IPS-20b (cell line): ENCODE measurements at regions not wholly inside any gene's neighbourhood (a gene's known extent, or its start where the extent isn't known, plus 50 kb on each side); places are given as distances from the start of the nearest gene placed in this dataset.

ENCODE experiments used
- H3K27ac ChIP-seq: one replicate; pipeline ENCODE4 v1.5.1; 2013; ENCODE audit warnings: low read length
- H3K27me3 ChIP-seq: 2 replicates; pipeline ENCODE4 v1.6.1; 2013; ENCODE audit warnings: mild to moderate bottlenecking, low read length, inconsistent platforms; ENCODE audit not compliant: insufficient read depth
- H3K36me3 ChIP-seq: 2 replicates; pipeline ENCODE4 v1.6.1; 2013; ENCODE audit warnings: low read depth, mild to moderate bottlenecking, inconsistent platforms, low read length, moderate library complexity; ENCODE audit not compliant: insufficient read depth
- H3K4me1 ChIP-seq: 2 replicates; pipeline ENCODE4 v1.6.1; 2013; ENCODE audit warnings: mild to moderate bottlenecking, control low read depth, inconsistent platforms, low read length, moderate library complexity; ENCODE audit not compliant: insufficient read depth
- H3K4me3 ChIP-seq: 2 replicates; pipeline ENCODE4 v1.5.1; 2013; ENCODE audit warnings: mild to moderate bottlenecking, low read length, inconsistent platforms
- H3K9ac ChIP-seq: 2 replicates; pipeline ENCODE4 v1.6.1; 2013; ENCODE audit warnings: low read depth, mild to moderate bottlenecking, inconsistent platforms, low read length, moderate library complexity
- H3K9me3 ChIP-seq: 2 replicates; pipeline ENCODE4 v1.6.1; 2013; ENCODE audit warnings: mild to moderate bottlenecking, low read depth, low read length, inconsistent platforms; ENCODE audit not compliant: insufficient read depth

DNA sequence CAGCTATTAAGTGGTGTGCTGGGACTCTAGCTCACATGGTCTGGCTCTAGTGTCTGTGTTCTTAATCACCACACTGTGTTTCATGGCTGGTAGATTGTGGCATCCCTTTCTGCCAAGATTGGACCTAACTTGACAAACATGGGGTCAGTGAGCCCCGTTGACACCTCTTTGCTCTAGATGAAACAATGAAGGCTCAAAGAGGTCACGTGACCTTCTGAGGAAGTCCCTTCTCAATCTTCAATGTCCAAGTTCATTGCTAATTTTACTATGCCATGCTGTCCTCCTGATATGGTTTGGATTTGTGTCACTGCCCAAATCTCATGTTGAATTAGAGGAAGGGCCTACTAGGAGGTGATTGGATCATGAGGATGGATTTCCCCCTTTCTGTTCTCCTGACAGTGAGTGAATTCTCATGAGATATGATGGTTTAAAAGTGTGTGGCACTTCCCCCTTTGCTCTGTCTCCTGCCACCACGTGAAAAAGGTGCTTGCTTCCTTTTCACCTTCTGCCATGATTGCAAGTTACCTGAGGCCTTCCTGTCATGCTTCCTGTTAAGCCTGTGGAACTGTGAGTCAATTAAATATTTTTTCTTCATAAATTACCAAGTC is 177.8 kb upstream of the MYLIP start:
- Histone ChIP-seq H3K36me3 (no peaks in the 10 kb centered on the region), H3K4me3 (no peak overlapping the region), H3K4me1 (peaks cover 28% of the 10 kb centered on the region), H3K9me3 (no peaks in the 10 kb centered on the region), H3K9ac (no peak overlapping the region), H3K27me3 (no peaks in the 10 kb centered on the region), H3K27ac (no peak overlapping the region)

DNA sequence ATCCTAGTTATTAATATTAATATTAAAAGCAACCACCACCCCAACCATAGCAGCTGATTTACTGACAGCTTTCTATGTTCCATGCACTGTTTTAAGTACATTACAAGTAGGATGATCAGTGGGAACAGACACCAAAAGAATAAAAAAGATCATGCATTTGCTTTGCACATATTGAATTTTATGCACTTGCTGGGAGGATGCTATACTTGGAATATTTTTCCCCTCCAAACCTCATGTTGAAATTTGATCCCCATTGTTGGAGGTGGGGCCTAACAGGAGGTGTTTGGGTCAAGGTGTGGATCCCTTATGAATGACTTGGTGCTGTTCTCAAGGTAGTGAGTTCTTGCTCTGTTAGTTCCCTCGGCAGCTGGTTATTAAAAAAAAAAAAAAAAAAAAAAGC is 178.9 kb upstream of the MYLIP start:
- Histone ChIP-seq H3K9me3 (no peaks in the 10 kb centered on the region), H3K9ac (no peak overlapping the region), H3K4me3 (no peak overlapping the region), H3K36me3 (no peaks in the 10 kb centered on the region), H3K27ac (no peak overlapping the region), H3K4me1 (peaks cover 28% of the 10 kb centered on the region), H3K27me3 (no peaks in the 10 kb centered on the region)

DNA sequence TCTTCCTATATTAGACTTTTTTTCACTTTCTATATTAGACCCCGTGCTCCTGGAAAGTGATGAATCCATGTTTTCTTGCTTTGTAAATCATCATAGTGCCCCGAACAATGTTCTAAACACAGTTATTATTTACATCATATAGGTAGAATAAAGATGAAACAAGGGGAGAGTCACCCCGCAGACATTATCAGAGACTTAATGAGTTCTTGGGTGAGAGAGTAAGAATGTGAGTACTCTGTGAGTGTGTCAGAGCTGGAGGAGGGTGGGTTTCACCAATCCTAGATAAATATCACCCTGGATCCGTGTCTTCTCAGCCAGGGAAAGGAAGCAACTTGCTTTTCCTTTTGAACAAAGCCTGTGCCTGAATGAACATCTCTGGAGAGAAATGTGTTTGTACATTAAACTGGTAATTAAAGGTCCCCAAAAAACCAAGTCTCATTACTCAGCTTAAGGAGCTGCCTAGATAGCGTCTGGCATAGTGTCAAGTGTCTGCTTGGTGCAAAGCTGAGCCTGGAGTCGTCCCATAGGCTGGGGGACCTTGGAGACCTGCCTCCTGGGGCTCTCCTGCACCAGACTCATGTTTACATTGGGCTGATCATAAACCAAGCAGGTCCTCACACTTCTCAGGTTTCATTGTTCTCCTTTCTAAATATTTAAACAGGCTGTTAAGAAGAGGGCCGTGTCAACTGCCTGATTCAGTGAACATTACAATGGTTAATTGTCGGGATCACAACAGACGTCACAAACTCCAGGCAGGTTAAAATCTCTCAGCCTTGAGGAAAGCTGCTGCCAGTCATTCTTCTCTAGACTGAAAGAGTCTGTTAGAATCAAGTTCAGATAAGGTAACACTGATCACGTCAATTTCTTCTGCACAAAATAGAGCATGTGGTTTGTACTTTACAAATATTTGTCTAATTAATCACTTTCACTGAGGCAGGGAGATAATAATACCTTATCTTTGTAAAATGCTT is 179.7 kb upstream of the MYLIP start:
- Histone ChIP-seq H3K4me3 (no peak overlapping the region), H3K9ac (no peak overlapping the region), H3K9me3 (no peaks in the 10 kb centered on the region), H3K27ac (no peak overlapping the region), H3K27me3 (no peaks in the 10 kb centered on the region), H3K4me1 (peaks cover 28% of the 10 kb centered on the region), H3K36me3 (no peaks in the 10 kb centered on the region)

DNA sequence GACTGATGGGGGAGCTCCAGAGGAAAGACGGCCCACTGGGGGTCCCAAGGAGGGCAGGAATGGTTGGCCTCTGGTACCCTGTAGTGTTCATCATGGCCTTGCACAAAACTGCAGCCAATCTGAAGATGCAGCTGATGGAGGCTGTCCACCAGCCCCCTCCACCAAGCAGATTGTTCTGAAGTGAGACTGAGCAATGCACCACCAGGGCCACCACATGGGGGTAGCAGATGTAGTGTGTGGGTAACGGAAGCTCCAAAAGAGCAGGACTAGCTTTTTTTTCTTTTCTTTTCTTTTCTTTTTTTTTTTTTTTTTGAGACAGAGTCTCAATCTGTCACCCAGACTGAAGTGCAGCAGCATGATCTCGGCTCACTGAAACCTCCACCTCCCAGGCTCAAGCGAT is 181.0 kb upstream of the MYLIP start:
- Histone ChIP-seq H3K27me3 (no peaks in the 10 kb centered on the region), H3K27ac (no peak overlapping the region), H3K9me3 (no peaks in the 10 kb centered on the region), H3K4me3 (no peak overlapping the region), H3K4me1 (peaks cover 18% of the 10 kb centered on the region), H3K9ac (no peak overlapping the region), H3K36me3 (no peaks in the 10 kb centered on the region)

DNA sequence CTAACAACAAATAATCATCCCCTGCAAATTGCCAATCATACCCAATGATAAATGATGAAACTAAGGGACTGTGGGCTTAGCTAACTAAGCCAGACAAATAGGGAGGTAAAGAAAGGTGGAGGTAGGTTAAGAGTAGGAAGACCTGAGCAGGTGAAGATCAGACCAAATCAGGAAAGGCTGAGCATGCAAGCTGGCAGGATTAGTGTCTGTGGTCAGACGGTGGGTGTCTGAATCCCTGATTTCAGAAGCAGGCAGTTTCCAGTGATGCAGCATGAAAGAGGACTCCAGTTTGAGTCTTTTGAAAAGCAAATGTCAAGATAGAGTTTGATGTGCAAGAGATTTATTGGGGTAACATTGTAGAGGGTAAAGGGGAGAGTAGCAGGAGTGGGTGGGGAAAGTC is 181.4 kb upstream of the MYLIP start:
- Histone ChIP-seq H3K9me3 (no peaks in the 10 kb centered on the region), H3K4me1 (peaks cover 14% of the 10 kb centered on the region), H3K9ac (no peak overlapping the region), H3K36me3 (no peaks in the 10 kb centered on the region), H3K27ac (no peak overlapping the region), H3K4me3 (no peak overlapping the region), H3K27me3 (no peaks in the 10 kb centered on the region)

DNA sequence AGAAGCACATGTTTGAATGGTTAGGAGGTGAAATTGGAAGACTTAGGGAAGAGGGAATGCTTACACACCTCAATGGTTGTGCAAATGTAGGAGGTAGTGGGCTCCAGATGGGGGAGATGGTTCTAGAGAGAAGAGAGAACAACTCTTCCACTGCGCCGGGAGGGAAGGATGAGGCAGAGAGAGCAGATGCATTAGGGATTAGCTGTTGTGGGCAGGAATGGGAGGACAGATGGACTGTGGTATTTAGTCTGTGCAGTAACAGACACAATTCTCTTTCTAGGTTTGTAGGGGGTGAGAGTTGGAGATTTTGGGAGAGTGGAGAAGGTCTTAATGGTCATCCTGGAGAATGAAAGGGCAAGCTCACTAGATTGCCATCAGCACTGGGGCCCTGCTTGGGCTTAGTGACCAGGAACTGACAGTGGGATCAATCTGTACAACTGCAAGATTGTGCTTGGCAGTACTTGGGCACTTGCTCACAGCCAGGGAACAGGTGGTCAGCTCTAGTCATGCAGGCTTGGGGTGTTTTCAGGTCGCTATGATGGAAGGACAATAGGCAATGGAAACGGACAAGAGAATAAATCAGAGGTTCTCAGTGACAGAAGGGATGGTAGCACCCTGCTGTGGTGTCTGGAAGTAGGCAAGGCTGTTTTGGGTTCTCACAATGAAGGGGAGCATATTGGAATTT is 182.0 kb upstream of the MYLIP start:
- H3K27ac ChIP-seq: no peak overlapping the region
- H3K9me3 ChIP-seq: no peaks in the 10 kb centered on the region
- H3K9ac ChIP-seq: no peak overlapping the region
- H3K27me3 ChIP-seq: no peaks in the 10 kb centered on the region
- peaks cover 14% of the 10 kb centered on the region for H3K4me1 ChIP-seq
- H3K36me3 ChIP-seq: no peaks in the 10 kb centered on the region
- no peak overlapping the region for H3K4me3 ChIP-seq

DNA sequence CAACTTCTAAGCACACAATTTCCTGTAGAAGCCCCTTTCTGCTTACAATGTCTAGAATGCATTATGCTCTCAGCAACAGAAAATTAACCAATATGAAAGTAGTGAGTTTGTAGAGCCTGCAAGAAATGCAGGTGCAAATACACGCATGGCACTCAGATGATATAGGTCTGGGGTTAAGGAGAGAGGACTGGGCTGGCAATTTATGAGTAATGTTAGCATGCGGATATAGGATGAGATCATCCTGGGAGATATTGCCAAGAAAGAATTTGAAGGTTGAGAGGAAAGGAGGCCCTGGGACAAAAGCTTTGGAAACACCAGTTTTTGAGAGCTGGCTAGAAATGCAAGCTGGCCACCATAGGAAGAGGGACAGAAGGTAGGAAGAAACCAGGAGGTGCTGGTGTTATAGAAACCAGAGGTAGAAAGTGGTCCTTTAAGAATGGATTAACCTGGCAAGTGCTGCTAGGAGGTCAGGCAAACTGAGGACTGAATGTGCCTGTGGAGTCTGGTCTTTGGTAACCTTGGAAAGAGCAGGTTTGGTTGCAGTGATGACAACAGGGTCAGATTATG is 183.2 kb upstream of the MYLIP start:
- Histone ChIP-seq H3K9ac (no peak overlapping the region), H3K27me3 (no peaks in the 10 kb centered on the region), H3K9me3 (no peaks in the 10 kb centered on the region), H3K4me3 (no peak overlapping the region), H3K27ac (no peak overlapping the region), H3K36me3 (no peaks in the 10 kb centered on the region), H3K4me1 (peaks cover 14% of the 10 kb centered on the region)

DNA sequence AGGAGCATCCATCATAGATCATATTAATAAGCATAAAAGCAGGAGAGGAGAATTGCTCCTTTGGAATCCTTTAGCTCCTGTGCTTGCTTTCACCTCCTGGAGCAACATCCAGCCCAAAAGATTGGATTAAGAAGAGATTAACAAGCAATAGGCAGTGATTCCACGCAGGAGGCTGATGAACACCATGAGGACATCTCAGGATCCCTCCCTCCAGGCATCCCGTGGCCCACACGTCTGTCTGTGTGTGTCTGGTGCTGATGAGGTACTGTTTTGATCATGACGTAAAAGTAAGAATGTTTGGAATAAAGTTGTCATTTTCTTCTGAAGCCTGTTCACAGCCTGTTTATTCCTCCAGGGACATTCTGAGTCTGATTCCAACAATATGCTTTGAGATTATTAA is 185.5 kb upstream of the MYLIP start:
- Histone ChIP-seq H3K36me3 (no peaks in the 10 kb centered on the region), H3K9me3 (peaks cover 4% of the 10 kb centered on the region; the same call in 1 of the 2 replicates), H3K9ac (no peak overlapping the region), H3K27me3 (no peaks in the 10 kb centered on the region), H3K27ac (no peak overlapping the region), H3K4me3 (no peak overlapping the region), H3K4me1 (no peaks in the 10 kb centered on the region)

DNA sequence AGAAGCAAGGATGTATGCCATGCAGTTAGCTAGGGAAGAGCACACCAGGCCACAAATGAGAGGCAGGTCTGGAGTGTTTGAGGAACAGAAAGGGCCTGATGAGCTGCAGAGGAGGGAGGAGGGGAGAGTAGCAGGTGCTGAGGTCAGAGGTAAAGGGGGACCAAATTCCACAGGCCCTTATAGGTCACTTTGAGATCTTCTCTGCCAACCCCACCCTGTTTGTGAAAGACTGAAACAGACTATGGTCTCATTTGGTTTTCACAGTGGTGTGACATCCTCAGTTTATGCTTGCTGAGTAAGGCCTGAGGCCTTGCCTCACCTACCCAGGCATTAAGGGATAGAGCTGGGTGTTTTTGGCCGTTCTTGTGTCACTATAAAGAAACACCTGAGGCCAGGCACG is 187.7 kb upstream of the MYLIP start:
- H3K27ac ChIP-seq: no peak overlapping the region
- no peak overlapping the region for H3K4me3 ChIP-seq
- H3K9ac ChIP-seq: no peak overlapping the region
- H3K27me3 ChIP-seq: no peaks in the 10 kb centered on the region
- H3K4me1 ChIP-seq: no peaks in the 10 kb centered on the region
- H3K36me3 ChIP-seq: no peaks in the 10 kb centered on the region
- H3K9me3 ChIP-seq: peaks cover 14% of the 10 kb centered on the region; the same call in 1 of the 2 replicates

DNA sequence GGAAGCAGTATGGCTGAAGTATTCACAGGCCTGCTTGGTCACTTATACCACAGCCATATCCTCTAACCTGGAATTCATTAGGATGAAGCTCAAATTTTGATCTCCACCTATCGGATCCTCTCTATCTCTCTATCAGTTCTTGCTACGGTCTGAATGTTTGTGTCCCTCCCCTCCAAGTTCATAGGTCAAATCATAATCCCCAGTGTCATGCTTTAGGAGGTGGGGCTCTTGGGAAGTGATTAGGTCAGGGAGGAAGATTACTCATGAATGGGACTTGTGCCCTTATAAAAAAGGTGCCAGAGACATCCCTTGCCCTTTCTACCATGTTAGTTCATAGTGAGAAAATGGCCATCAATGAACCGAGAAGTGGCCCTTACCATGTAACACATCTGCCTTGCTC is 190.8 kb upstream of the MYLIP start:
- Histone ChIP-seq H3K9me3 (peaks cover 14% of the 10 kb centered on the region; the same call in 1 of the 2 replicates), H3K36me3 (no peaks in the 10 kb centered on the region), H3K27me3 (no peaks in the 10 kb centered on the region), H3K27ac (no peak overlapping the region), H3K9ac (no peak overlapping the region), H3K4me1 (no peaks in the 10 kb centered on the region), H3K4me3 (no peak overlapping the region)

DNA sequence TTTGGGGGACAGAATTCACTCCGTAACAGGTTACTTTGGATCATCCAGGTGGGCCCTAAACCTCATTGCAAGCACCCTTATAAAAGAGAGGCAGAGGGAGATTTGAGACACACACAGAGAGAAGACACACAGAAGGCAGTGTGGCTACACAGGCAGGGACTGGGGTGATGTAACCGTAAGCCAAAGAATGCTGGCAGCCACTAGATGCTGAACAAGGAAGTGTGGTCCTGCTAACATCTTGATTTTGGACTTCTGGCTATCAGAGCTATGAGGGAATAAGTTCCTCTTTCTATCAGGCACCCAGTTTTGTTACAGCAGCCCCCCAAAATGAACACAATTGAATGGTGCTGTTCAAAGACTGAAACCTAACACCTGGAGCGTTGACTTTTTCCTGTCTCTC is 191.3 kb upstream of the MYLIP start:
- no peak overlapping the region for H3K4me3 ChIP-seq
- H3K9me3 ChIP-seq: peaks cover 14% of the 10 kb centered on the region; the same call in 1 of the 2 replicates
- no peak overlapping the region for H3K9ac ChIP-seq
- no peaks in the 10 kb centered on the region for H3K4me1 ChIP-seq
- H3K27ac ChIP-seq: no peak overlapping the region
- H3K36me3 ChIP-seq: no peaks in the 10 kb centered on the region
- no peaks in the 10 kb centered on the region for H3K27me3 ChIP-seq
